DOHH2 (cell line): ENCODE measurements at regions not wholly inside any gene's neighbourhood (a gene's known extent, or its start where the extent isn't known, plus 50 kb on each side); places are given as distances from the start of the nearest gene placed in this dataset.

ENCODE experiments used
- EZH2phosphoT487 ChIP-seq: fragments of 200-600 bp; sonication (generic); IDR thresholded peaks from 2 replicates; pipeline ENCODE4 v1.6.1; 2017; ENCODE audit warnings: borderline replicate concordance, mild to moderate bottlenecking, antibody characterized with exemption, low read length, moderate library complexity, mixed read lengths
- TF ChIP-seq, protein P1 (sequence below): fragments of 200-600 bp; sonication (generic); IDR thresholded peaks from one replicate; pipeline ENCODE4 v1.5.1; 2014; ENCODE audit warnings: antibody characterized with exemption, mild to moderate bottlenecking, low read depth, low read length; ENCODE audit not compliant: poor library complexity, severe bottlenecking

- TF ChIP-seq, protein P1, sequence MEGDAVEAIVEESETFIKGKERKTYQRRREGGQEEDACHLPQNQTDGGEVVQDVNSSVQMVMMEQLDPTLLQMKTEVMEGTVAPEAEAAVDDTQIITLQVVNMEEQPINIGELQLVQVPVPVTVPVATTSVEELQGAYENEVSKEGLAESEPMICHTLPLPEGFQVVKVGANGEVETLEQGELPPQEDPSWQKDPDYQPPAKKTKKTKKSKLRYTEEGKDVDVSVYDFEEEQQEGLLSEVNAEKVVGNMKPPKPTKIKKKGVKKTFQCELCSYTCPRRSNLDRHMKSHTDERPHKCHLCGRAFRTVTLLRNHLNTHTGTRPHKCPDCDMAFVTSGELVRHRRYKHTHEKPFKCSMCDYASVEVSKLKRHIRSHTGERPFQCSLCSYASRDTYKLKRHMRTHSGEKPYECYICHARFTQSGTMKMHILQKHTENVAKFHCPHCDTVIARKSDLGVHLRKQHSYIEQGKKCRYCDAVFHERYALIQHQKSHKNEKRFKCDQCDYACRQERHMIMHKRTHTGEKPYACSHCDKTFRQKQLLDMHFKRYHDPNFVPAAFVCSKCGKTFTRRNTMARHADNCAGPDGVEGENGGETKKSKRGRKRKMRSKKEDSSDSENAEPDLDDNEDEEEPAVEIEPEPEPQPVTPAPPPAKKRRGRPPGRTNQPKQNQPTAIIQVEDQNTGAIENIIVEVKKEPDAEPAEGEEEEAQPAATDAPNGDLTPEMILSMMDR = no peak
- no peak for TF ChIP-seq EZH2phosphoT487
Measured at GRCh38 chr18:44502221-44502620, 178.5 kb upstream of the SETBP1 start.
